Neural progenitor cell (in vitro differentiated cells): ENCODE measurements at regions not wholly inside any gene's neighbourhood (a gene's known extent, or its start where the extent isn't known, plus 50 kb on each side); places are given as distances from the start of the nearest gene placed in this dataset.

Experiments
- DNase-seq: peaks from one replicate; pipeline ENCODE4 v3.0.0-alpha.2; 2016; ENCODE audit warnings: low spot score
- H2AFZ ChIP-seq: fragments of 200-600 bp; sonication (generic); replicated peaks from 2 replicates; pipeline ENCODE4 v1.6.1; 2016; ENCODE audit warnings: antibody characterized with exemption
- H3F3A ChIP-seq: fragments of 200-600 bp; sonication (generic); 2 replicates; pipeline ENCODE4 v1.6.1; 2016; ENCODE audit warnings: antibody characterized with exemption, low read depth
- H3K27ac ChIP-seq: fragments of 200-600 bp; sonication (generic); 2 replicates; pipeline ENCODE4 v1.5.1; 2016; ENCODE audit warnings: mild to moderate bottlenecking
- H3K27me3 ChIP-seq: fragments of 200-600 bp; sonication (generic); 2 replicates; pipeline ENCODE4 v1.6.1; 2016; ENCODE audit warnings: mild to moderate bottlenecking, moderate library complexity
- H3K36me3 ChIP-seq: fragments of 200-600 bp; sonication (generic); 2 replicates; pipeline ENCODE4 v1.5.1; 2016
- H3K4me1 ChIP-seq: fragments of 200-600 bp; sonication (generic); 2 replicates; pipeline ENCODE4 v1.6.1; 2016; ENCODE audit warnings: mixed run types
- H3K4me2 ChIP-seq: fragments of 200-600 bp; sonication (generic); 2 replicates; pipeline ENCODE4 v1.6.1; 2016
- H3K4me3 ChIP-seq: fragments of 200-600 bp; sonication (generic); 2 replicates; pipeline ENCODE4 v1.5.1; 2016
- H3K79me2 ChIP-seq: fragments of 200-600 bp; sonication (generic); 2 replicates; pipeline ENCODE4 v1.6.1; 2016; ENCODE audit warnings: low read depth
- H3K9ac ChIP-seq: fragments of 200-600 bp; sonication (generic); 2 replicates; pipeline ENCODE4 v1.6.1; 2016
- H3K9me3 ChIP-seq: fragments of 200-600 bp; sonication (generic); 2 replicates; pipeline ENCODE4 v1.5.1; 2016; ENCODE audit warnings: low read depth
- H4K20me1 ChIP-seq: fragments of 200-600 bp; sonication (generic); 2 replicates; pipeline ENCODE4 v1.6.1; 2016; ENCODE audit warnings: low read depth
- H3K27ac Mint-ChIP-seq: 3 replicates; pipeline ENCODE4 v1.8.0; 2021; ENCODE audit warnings: mixed read lengths
- H3K27me3 Mint-ChIP-seq: 2 replicates; pipeline ENCODE4 v1.8.0; 2022; ENCODE audit warnings: low read depth, mild to moderate bottlenecking, inconsistent platforms, moderate library complexity, mixed read lengths; ENCODE audit not compliant: insufficient read depth
- H3K36me3 Mint-ChIP-seq: 3 replicates; pipeline ENCODE4 v1.8.0; 2021; ENCODE audit warnings: mixed read lengths
- H3K4me1 Mint-ChIP-seq: 3 replicates; pipeline ENCODE4 v1.8.0; 2021; ENCODE audit warnings: mixed read lengths
- H3K4me3 Mint-ChIP-seq: 3 replicates; pipeline ENCODE4 v1.8.0; 2021; ENCODE audit warnings: mild to moderate bottlenecking, moderate library complexity, mixed read lengths
- H3K9me3 Mint-ChIP-seq: 3 replicates; pipeline ENCODE4 v1.8.0; 2020; ENCODE audit warnings: mixed read lengths
- CTCF ChIP-seq: fragments of 200-600 bp; sonication (generic); IDR thresholded peaks from 2 replicates; pipeline ENCODE4 v1.5.1; 2017; ENCODE audit warnings: antibody characterized with exemption, mild to moderate bottlenecking
- EZH2 ChIP-seq: fragments of 200-600 bp; sonication (generic); IDR thresholded peaks from 2 replicates; pipeline ENCODE4 v1.6.1; 2017; ENCODE audit warnings: antibody characterized with exemption, mild to moderate bottlenecking, moderate library complexity
- EZH2phosphoT487 ChIP-seq: fragments of 200-600 bp; sonication (generic); IDR thresholded peaks from 2 replicates; pipeline ENCODE4 v1.6.1; 2017; ENCODE audit warnings: antibody characterized with exemption

- Histone ChIP-seq H3K4me1 (no peaks in the 10 kb centered on the region), H3K27me3 (no peaks in the 10 kb centered on the region), H3K9me3 (no peaks in the 10 kb centered on the region), H3F3A (no peaks in the 10 kb centered on the region), H3K4me3 (no peak overlapping the region), H3K27ac (no peak overlapping the region), H3K79me2 (no peaks in the 10 kb centered on the region), H3K9ac (no peak overlapping the region), H2AFZ (no peak overlapping the region), H3K4me2 (no peak overlapping the region), H4K20me1 (no peaks in the 10 kb centered on the region), H3K36me3 (no peaks in the 10 kb centered on the region)
- no peak for DNase-seq
- Mint-ChIP-seq H3K36me3 (no peaks in the 10 kb centered on the region), H3K9me3 (no peaks in the 10 kb centered on the region), H3K27me3 (no peaks in the 10 kb centered on the region), H3K4me3 (no peak overlapping the region), H3K4me1 (no peaks in the 10 kb centered on the region), H3K27ac (no peak overlapping the region)
- TF ChIP-seq EZH2 (no peak), EZH2phosphoT487 (no peak), CTCF (no peak)
Observed at GRCh38 chr6:71171497-71172070, 117.0 kb upstream of the OGFRL1 start.

- Histone ChIP-seq H3K79me2 (no peaks in the 10 kb centered on the region), H3K4me1 (no peaks in the 10 kb centered on the region), H3K27me3 (no peaks in the 10 kb centered on the region), H4K20me1 (no peaks in the 10 kb centered on the region), H3K36me3 (no peaks in the 10 kb centered on the region), H3K9me3 (no peaks in the 10 kb centered on the region), H3K9ac (no peak overlapping the region), H3K4me3 (no peak overlapping the region), H3K4me2 (no peak overlapping the region), H3F3A (no peaks in the 10 kb centered on the region), H3K27ac (no peak overlapping the region), H2AFZ (no peak overlapping the region)
- Mint-ChIP-seq H3K4me1 (peaks cover 3% of the 10 kb centered on the region), H3K4me3 (no peak overlapping the region), H3K27ac (no peak overlapping the region), H3K36me3 (no peaks in the 10 kb centered on the region), H3K27me3 (no peaks in the 10 kb centered on the region), H3K9me3 (peaks cover 15% of the 10 kb centered on the region)
- DNase-seq, result no peak
- TF ChIP-seq EZH2 (no peak), CTCF (no peak), EZH2phosphoT487 (no peak)
Observed at GRCh38 chr6:71179249-71179885, 109.2 kb upstream of the OGFRL1 start.

- H2AFZ ChIP-seq, result peak overlapping the region; percentile 19
- no peaks in the 10 kb centered on the region for H3K27me3 ChIP-seq
- H3K27me3 Mint-ChIP-seq, result no peaks in the 10 kb centered on the region
- no peaks in the 10 kb centered on the region for H3K79me2 ChIP-seq
- H3K4me2 ChIP-seq, result no peak overlapping the region
- no peak for TF ChIP-seq EZH2phosphoT487
- no peak for TF ChIP-seq CTCF
- no peak for TF ChIP-seq EZH2
- no peak overlapping the region for H3K4me3 Mint-ChIP-seq
- peaks cover 17% of the 10 kb centered on the region for H3K9me3 Mint-ChIP-seq
- no peaks in the 10 kb centered on the region for H4K20me1 ChIP-seq
- H3K9me3 ChIP-seq, result no peaks in the 10 kb centered on the region
- no peaks in the 10 kb centered on the region for H3K36me3 Mint-ChIP-seq
- H3K36me3 ChIP-seq, result no peaks in the 10 kb centered on the region
- DNase-seq, result peak; percentile 52
- no peak overlapping the region for H3K4me3 ChIP-seq
- H3F3A ChIP-seq, result no peaks in the 10 kb centered on the region
- H3K27ac Mint-ChIP-seq, result no peak overlapping the region
- no peak overlapping the region for H3K27ac ChIP-seq
- H3K4me1 Mint-ChIP-seq, result peaks cover 3% of the 10 kb centered on the region
- no peaks in the 10 kb centered on the region for H3K4me1 ChIP-seq
- no peak overlapping the region for H3K9ac ChIP-seq
Observed at GRCh38 chr6:71181565-71181964, 107.0 kb upstream of the OGFRL1 start.
